ENCODE measurements at regions not wholly inside any gene's neighbourhood (a gene's known extent, or its start where the extent isn't known, plus 50 kb on each side); places are given as distances from the start of the nearest gene placed in this dataset.

- H3K4me3 ChIP-seq = no peak overlapping the region
- TF ChIP-seq, protein P1, sequence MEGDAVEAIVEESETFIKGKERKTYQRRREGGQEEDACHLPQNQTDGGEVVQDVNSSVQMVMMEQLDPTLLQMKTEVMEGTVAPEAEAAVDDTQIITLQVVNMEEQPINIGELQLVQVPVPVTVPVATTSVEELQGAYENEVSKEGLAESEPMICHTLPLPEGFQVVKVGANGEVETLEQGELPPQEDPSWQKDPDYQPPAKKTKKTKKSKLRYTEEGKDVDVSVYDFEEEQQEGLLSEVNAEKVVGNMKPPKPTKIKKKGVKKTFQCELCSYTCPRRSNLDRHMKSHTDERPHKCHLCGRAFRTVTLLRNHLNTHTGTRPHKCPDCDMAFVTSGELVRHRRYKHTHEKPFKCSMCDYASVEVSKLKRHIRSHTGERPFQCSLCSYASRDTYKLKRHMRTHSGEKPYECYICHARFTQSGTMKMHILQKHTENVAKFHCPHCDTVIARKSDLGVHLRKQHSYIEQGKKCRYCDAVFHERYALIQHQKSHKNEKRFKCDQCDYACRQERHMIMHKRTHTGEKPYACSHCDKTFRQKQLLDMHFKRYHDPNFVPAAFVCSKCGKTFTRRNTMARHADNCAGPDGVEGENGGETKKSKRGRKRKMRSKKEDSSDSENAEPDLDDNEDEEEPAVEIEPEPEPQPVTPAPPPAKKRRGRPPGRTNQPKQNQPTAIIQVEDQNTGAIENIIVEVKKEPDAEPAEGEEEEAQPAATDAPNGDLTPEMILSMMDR (IDR thresholded peaks at IDR 0.05) = no peak
- H3K27me3 ChIP-seq = no peaks in the 10 kb centered on the region
- ATAC-seq (no peak), DNase-seq (no peak)
- H3K9me3 ChIP-seq = no peaks in the 10 kb centered on the region
- H3K27ac ChIP-seq = no peak overlapping the region
- intact Hi-C loops (cut with DNase I) = no loop called here
- H3K36me3 ChIP-seq = no peaks in the 10 kb centered on the region
- H3K4me1 ChIP-seq = no peaks in the 10 kb centered on the region
Measured at GRCh38 chr10:91335147-91335546, 75.0 kb upstream of the HECTD2 start.

GRCh38 chr10:91339729-91340128 lies 70.4 kb upstream of the HECTD2 start:
- TF ChIP-seq, protein P1 (IDR thresholded peaks at IDR 0.05) = no peak
- Histone ChIP-seq H3K4me3 (no peak overlapping the region), H3K27ac (no peak overlapping the region), H3K4me1 (no peaks in the 10 kb centered on the region), H3K9me3 (no peaks in the 10 kb centered on the region), H3K27me3 (no peaks in the 10 kb centered on the region), H3K36me3 (no peaks in the 10 kb centered on the region)
- no peak for ATAC-seq
- intact Hi-C loops (cut with DNase I) = no loop called here
- DNase-seq = no peak

GRCh38 chr10:91340613-91341362 lies 69.4 kb upstream of the HECTD2 start:
- TF ChIP-seq, protein P1 (IDR thresholded peaks at IDR 0.05) = no peak
- Histone ChIP-seq H3K4me1 (no peaks in the 10 kb centered on the region), H3K9me3 (no peaks in the 10 kb centered on the region), H3K36me3 (no peaks in the 10 kb centered on the region), H3K4me3 (no peak overlapping the region), H3K27me3 (no peaks in the 10 kb centered on the region), H3K27ac (peak overlapping the region; percentile 63)
- intact Hi-C loops (cut with DNase I) = no loop called here
- no peak for ATAC-seq
- no peak for DNase-seq

DNA sequence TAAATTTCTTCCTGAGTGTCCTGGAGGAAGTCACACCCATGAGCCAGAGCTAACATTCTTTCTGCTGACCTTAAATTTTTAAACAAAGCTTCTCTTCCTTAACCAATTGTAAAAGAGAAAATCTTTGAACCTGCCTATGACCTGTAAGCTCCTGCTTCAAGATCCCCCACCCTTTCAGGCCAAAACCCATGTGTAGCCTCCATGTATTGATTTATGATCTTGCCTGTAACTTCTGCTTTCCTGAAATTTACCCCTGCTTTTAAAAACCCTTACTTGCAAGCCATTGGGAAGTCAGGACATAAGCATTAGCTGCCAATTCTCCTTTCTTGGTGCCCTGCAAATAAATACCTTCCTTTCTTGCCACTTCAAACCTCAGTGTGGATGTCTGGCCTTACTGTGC lies 68.5 kb upstream of the HECTD2 start:
- Histone ChIP-seq H3K4me3 (no peak overlapping the region), H3K9me3 (no peaks in the 10 kb centered on the region), H3K27ac (peak overlapping the region; percentile 59), H3K4me1 (no peaks in the 10 kb centered on the region), H3K36me3 (no peaks in the 10 kb centered on the region), H3K27me3 (no peaks in the 10 kb centered on the region)
- intact Hi-C loops (cut with DNase I) = no loop called here
- TF ChIP-seq, protein P1 (IDR thresholded peaks at IDR 0.05) = no peak
- DNase-seq = no peak
- no peak for ATAC-seq

GRCh38 chr10:91343010-91343409 lies 67.1 kb upstream of the HECTD2 start:
- ATAC-seq (no peak), DNase-seq (no peak)
- TF ChIP-seq, protein P1 (IDR thresholded peaks at IDR 0.05) = no peak
- Histone ChIP-seq H3K36me3 (no peaks in the 10 kb centered on the region), H3K27ac (no peak overlapping the region), H3K27me3 (no peaks in the 10 kb centered on the region), H3K4me3 (no peak overlapping the region), H3K4me1 (no peaks in the 10 kb centered on the region), H3K9me3 (no peaks in the 10 kb centered on the region)
- intact Hi-C loops (cut with DNase I) = no loop called here

Data from upper lobe of right lung (tissue), 1 donor.